ENCODE measurements at regions not wholly inside any gene's neighbourhood (a gene's known extent, or its start where the extent isn't known, plus 50 kb on each side); places are given as distances from the start of the nearest gene placed in this dataset.

DNA sequence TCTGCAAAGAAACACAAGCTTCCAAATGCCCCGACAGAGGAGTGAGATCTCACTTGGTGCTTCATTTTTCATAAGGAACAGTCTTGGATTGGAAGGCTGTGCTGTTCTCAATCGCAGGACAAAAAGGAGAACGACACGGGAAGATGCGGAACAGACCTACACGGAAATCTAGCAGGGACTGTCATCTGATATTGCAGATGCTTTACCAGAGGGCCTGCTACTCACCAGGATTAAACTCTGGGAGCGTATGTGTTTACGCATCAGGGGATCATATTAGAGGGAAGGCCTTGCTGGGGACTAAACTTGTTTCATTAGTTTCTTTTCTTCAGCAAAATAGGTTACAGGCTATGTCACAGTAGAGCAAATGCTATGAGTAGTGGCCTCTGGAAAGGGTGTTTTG lies 82.8 kb upstream of the EEPD1 start:
- DNase-seq (ENCODE audit: low spot score) = no peak

- DNase-seq (ENCODE audit: low spot score) = no peak
These were observed 81.4 kb upstream of the EEPD1 start for GRCh38 chr7:36071605-36072004.

DNA sequence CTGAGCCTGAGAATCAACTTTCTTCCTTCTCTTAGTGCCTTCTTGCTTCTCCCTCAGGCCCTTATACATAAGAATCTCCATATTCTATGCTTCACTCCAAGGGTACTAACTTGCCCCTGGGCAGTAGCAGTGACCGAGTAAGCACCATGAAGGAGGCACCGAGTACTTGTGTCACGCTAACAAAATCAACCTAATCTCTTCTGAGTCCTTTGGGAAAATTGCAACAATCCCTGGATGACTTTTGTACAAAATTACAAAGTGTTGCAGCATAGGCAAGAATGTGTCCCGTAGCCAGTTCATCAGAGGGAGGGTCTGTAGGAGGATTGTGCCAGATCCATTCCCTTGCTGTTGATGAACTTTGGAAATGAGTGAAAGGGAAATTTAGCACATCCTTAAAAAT lies 80.4 kb upstream of the EEPD1 start:
- DNase-seq (ENCODE audit: low spot score) = no peak

DNA sequence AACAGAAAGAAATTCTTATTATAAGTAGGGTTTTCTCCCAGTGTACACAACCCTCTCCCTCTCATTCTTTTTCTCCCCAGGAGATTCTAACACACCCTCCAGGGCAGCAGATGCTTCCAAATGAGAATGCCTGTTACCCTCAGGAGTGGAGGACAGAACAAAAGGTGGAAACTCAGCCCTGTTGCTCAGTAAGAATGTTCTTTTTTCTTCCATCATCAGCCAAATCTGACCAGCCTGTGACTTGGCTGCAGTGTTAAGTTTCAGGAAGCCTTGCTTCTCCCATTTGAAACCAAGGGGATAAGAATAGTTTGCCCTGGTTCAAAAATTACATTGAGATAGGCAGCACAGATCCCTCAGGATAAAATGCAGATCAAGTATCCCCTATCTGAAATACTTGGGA lies 77.5 kb upstream of the EEPD1 start:
- no peak for DNase-seq (ENCODE audit: low spot score)

GRCh38 chr7:36076074-36076473 lies 77.0 kb upstream of the EEPD1 start:
- DNase-seq (ENCODE audit: low spot score) = no peak

DNA sequence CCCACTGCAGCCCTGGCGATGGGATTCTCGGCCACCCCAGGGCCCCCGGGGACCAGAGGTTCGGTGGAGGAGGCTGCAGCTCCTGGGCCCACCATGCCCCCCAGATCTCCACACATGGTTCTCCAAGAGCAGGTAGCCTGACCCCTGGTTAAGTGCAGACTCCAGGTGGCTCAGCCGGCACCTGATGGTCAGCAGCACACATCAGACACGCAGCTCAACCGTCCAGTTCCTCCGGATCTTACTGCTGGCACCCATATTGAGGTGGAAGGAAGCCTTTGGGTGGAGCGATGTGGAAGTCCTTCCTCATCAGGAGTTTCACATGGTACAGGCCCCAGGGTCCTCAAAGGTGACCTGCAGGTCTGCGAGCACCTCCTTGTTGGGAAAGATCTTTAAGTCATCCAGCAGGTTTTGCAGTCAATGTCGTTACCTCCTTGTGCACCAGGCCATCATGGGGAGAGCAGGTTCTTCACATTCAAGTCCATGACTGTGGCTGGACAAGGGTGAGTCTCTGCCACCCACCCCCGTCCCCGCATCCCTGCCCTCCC lies 74.2 kb upstream of the EEPD1 start:
- DNase-seq (ENCODE audit: low spot score) = no peak

DNA sequence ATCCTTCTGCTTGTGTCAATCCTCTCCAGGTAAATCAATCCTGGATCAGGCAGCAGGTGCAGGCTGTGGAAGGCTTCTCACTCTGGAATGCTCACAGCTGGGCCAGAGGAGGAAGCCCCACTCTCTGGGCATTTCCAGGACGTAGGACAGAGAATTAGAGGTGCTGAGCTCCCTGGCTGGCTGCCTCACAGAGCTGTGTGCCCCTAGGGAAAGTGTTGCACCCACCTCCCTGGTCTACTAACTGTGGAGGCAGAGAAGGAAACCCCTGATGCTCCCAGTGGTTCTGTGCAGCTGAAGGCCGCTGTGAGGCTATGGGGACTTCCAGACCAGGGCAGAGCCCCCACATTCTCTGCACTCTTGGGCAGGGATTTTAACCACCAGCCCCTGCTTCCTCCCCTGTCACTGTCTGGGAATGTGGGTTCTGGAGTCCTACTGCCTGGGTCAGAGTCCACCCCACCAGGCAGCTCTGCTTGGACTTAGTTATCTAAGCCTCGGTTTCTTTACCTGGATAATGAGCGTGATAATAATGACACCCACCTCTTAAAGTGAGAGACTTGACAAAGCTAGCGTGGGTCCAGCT lies 73.5 kb upstream of the EEPD1 start:
- no peak for DNase-seq (ENCODE audit: low spot score)

- DNase-seq (ENCODE audit: low spot score) = no peak
These were observed 72.2 kb upstream of the EEPD1 start for GRCh38 chr7:36080843-36081242.

GRCh38 chr7:36082216-36082615 lies 70.8 kb upstream of the EEPD1 start:
- no peak for DNase-seq (ENCODE audit: low spot score)

DNA sequence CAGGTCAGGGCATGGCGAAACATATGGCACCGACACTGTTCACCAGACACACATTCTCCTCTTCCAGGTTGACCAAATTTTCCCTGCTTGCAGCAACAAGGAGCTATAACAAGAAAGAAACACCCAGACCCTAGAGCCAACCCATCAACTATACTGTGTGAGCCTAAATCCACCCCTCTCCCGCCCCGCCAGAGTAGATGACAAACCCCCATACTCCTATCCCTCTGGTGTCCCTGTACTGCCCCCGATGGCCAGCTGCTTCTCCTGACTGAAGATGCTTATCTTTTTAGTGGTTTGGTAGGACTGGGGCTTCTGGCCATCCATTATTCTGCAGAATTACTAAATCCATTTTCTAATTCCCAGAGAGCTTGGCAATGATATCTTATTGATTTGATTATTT lies 70.1 kb upstream of the EEPD1 start:
- DNase-seq (ENCODE audit: low spot score) = no peak

DNA sequence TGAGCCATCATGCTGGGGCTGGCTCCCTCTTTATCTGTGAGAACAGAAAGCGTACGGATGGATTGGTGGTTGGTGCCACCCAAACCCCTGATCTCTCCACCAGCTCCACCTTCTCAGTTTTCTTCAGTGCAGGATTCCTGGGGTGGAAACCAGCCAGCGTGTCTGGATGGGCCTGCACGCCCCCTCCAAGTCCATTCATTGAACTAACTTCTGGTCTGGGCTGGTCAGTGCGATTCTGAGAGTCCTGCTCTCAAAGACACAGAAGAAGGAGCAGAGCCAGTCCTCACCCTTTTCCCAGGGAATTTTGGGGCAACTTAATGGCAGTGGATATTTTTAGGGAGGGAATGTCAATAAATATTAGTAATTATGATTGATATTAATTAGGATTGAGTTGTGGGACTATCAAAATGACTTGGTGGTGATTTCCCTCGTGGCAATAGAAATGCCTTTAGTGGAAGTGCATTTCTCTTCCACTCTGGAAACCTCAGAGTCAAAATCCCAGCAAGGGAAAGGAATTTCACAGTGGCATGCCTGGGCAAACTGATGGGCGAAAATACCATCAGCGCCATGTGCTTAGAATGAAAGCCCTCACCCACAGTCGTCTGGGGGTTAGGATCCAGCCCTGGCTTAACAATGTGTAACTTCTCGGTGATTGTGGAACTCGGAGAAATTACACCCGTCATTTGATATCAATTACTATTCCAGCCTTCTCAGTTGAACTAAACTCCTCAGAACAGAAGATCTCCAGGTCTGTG lies 69.3 kb upstream of the EEPD1 start:
- DNase-seq (ENCODE audit: low spot score) = no peak

DNA sequence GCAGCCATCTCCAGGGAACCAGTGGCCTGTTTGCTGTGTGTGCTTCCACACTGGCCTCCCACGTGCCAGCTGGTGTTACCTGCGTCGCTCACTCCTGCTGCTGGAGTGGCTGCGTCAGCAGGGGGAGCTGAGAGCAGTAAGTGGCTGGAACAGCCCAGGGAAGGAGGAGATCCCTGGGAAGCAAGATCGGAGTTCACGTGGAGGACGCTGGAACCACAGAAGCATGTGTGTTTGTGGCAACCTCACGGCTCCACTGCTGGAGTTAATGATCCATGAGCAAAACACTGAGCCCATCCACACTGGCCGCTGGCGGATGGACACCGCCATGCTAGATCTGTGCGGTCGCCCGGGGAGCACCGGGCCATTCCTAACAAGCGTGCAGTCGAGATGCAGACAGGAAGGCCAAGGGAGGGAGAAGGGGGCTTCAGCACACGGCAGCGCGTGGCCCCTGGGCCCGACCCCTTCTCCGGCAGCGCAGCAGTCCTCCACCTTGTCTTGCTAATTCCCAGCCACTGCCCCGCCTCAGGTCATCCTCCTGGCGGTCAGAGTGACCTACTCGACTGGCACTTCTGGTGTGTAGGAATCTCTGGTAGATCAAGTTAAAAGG lies 68.5 kb upstream of the EEPD1 start:
- DNase-seq (ENCODE audit: low spot score) = peak; percentile 31

GRCh38 chr7:36085096-36085495 lies 68.0 kb upstream of the EEPD1 start:
- DNase-seq (ENCODE audit: low spot score) = no peak

DNA sequence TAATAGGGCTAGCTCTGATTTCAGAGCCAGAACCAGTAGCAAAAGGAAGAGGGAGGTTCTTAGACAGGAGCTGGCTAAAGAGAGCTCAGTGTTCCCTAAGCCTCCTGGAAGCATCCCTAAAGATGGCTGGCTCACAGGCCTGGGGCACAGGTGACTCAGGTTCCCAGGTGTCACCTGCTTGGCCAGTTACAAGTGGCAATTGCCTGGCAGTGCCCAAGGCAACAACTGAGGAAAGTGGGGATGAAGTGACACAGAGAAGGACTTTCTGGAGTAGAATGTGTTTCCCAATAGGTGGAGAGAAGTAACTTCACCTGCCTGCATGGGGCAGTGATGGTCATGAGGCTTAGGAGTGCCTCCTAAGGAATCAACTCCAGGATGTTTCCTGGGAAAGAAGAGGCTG lies 66.5 kb upstream of the EEPD1 start:
- no peak for DNase-seq (ENCODE audit: low spot score)

DNA sequence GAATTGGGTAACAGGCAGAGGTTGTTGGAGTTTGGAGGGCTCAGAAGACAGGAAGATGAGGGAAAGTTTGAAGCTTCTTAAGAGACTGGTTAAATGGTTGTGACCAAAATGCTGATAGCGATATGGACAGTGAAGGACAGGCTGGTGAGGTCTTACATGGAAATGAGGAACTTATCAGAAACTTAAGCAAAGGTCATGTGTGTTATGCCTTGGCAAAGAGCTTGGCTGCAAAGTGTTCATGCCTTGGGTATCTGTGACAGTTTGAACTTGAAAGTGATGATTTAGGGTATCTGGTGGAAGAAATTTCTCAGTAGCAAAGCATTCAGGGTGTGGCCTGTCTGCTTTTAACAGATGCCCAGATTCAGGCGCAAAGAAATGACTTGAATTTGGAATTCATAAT lies 64.5 kb upstream of the EEPD1 start:
- DNase-seq (ENCODE audit: low spot score) = no peak

DNA sequence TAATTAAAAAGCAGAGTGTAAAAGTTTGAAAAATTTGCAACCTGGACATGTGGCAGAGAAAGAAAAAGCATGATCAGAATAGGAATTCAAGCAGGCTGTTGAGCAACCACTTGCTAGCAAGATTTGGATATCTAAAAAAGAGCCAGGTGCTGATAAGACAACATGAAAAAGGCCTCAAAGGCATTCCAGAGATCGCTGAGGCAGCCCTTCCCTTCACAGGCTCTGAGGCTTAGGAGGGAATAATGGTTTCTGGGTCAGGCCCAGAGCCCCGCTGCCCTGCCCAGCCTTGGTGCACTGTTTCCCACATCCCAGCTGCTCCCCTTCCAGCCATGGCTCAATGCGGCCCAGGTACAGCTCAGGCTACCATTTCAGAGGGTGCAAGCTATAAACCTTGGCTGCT lies 64.1 kb upstream of the EEPD1 start:
- no peak for DNase-seq (ENCODE audit: low spot score)

GRCh38 chr7:36090976-36091873 lies 61.8 kb upstream of the EEPD1 start:
- no peak for DNase-seq (ENCODE audit: low spot score)

DNA sequence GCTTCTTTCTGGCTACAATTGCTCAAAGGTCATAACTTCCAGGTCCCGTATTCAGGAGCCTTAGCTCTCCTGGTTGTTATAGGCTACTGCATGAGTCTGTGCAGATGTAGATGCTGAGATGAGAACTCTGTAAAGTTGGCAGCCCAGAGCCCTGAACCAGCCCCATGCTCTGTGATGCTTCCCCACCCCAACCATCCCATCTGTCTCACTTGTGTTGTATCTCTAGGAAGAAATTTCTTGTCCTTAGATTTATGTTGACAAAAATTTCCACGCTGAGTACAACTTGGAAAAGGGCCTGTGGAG lies 61.2 kb upstream of the EEPD1 start:
- no peak for DNase-seq (ENCODE audit: low spot score)

- no peak for DNase-seq (ENCODE audit: low spot score)
These were observed 60.8 kb upstream of the EEPD1 start for GRCh38 chr7:36092221-36092771.

DNA sequence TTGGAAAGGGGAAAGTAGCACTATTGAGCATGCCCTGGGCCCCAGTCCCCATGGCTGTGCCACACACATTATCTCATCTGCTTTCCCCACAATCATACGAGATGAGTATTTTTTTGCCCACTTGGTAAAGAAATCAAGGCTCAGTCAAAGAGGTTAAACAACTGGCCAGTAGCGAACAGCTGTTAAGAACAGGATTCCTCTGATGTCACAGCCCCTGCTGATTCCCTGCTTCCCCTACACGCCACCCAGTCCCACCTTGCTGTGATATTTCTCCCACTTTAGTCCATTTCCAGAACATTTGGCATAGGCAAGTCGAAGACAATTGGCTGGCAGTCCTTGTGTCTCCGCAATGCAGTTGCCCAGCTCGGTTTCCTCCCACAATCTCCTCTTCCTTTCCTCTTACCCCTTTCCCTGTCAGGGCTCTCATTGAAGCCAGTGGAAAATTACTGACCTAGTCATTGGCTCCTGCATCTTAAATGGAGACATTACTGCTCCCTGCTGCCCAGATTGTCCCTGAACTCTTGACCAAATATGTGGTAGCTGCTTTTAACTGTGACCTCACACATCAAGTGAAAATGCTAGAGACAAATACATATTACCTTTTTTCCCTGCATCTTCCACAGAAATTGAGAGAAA lies 56.5 kb upstream of the EEPD1 start:
- DNase-seq (ENCODE audit: low spot score) = no peak

- no peak for DNase-seq (ENCODE audit: low spot score)
These were observed 55.0 kb upstream of the EEPD1 start for GRCh38 chr7:36098096-36098495.

DNA sequence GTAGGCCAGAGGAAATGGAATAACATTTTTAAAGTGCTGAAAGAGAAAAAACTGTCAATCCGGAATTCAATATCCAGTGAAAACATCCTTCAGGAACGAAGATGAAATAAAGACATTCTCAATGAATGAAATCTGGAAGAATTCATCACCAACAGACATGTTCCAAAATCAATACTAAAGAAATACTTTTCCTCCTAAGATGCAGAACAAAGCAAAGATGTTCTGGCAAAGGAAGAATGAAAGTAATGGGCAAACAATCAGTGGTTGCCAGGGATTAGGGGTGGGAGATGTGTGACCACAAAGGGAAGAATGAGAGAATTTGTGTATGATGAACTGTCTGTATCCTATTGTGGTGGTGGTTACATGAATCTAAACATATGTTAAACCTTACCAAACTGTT lies 52.8 kb upstream of the EEPD1 start:
- no peak for DNase-seq (ENCODE audit: low spot score)

All from cerebellar cortex (tissue), 1 donor.